DND-41 (cell line): ENCODE measurements at regions not wholly inside any gene's neighbourhood (a gene's known extent, or its start where the extent isn't known, plus 50 kb on each side); places are given as distances from the start of the nearest gene placed in this dataset.

ENCODE experiments used
- CTCF ChIP-seq: IDR thresholded peaks from 2 replicates; pipeline ENCODE4 v1.5.1; 2012; ENCODE audit warnings: borderline replicate concordance, low read length, moderate library complexity, mild to moderate bottlenecking; ENCODE audit not compliant: poor library complexity, severe bottlenecking; ENCODE audit errors: extremely low read depth
- EZH2 ChIP-seq: IDR thresholded peaks from 3 replicates; pipeline ENCODE4 v1.6.1; 2012; ENCODE audit warnings: borderline replicate concordance, low read depth, mild to moderate bottlenecking, moderate library complexity, low read length, inconsistent platforms; ENCODE audit not compliant: severe bottlenecking

- TF ChIP-seq EZH2: no peak
- no peak for TF ChIP-seq CTCF
Measured at GRCh38 chr1:48062353-48062752, 65.2 kb upstream of the TRABD2B start.
